ENCODE measurements at regions not wholly inside any gene's neighbourhood (a gene's known extent, or its start where the extent isn't known, plus 50 kb on each side); places are given as distances from the start of the nearest gene placed in this dataset.

DNA sequence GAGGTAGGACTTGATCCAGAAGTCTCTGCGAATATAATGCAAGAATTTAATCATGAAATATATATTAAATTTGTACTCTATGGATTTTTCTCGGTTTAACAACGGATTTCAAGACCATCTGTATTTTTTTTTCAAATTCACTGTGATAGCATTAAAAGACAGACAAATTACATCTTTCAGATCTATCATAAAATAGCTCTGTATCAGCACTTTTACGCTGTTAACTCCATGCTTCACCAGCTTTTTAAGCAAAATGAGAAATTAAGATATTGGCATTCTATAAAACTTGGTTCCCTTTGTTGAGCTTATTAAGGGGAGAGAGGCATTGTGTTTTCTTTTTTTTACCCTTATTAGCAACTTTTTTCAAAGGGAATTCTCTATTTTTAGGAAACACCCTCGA, 1377.6 kb upstream of the NXPH2 start:
- H3K9me3 ChIP-seq = no peaks in the 10 kb centered on the region
- H3K27ac ChIP-seq = no peak overlapping the region
- TF ChIP-seq, protein P1, sequence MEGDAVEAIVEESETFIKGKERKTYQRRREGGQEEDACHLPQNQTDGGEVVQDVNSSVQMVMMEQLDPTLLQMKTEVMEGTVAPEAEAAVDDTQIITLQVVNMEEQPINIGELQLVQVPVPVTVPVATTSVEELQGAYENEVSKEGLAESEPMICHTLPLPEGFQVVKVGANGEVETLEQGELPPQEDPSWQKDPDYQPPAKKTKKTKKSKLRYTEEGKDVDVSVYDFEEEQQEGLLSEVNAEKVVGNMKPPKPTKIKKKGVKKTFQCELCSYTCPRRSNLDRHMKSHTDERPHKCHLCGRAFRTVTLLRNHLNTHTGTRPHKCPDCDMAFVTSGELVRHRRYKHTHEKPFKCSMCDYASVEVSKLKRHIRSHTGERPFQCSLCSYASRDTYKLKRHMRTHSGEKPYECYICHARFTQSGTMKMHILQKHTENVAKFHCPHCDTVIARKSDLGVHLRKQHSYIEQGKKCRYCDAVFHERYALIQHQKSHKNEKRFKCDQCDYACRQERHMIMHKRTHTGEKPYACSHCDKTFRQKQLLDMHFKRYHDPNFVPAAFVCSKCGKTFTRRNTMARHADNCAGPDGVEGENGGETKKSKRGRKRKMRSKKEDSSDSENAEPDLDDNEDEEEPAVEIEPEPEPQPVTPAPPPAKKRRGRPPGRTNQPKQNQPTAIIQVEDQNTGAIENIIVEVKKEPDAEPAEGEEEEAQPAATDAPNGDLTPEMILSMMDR (IDR thresholded peaks at IDR 0.05) = no peak
- TF ChIP-seq EP300 (IDR thresholded peaks at IDR 0.05) (no peak), POLR2A (IDR thresholded peaks at IDR 0.05) (no peak)
- H3K36me3 ChIP-seq = no peaks in the 10 kb centered on the region
- WGBS, 3 donors = 68 to 75% (median 69%) methylated on average over 5 of the region's 5 CpGs
- no peaks in the 10 kb centered on the region for H3K4me1 ChIP-seq (ENCODE audit: insufficient read depth)
- H3K27me3 ChIP-seq = no peaks in the 10 kb centered on the region
- H3K4me3 ChIP-seq = no peak overlapping the region
- intact Hi-C loops (cut with DNase I) = no loop called here
- DNase-seq = no peak

DNA sequence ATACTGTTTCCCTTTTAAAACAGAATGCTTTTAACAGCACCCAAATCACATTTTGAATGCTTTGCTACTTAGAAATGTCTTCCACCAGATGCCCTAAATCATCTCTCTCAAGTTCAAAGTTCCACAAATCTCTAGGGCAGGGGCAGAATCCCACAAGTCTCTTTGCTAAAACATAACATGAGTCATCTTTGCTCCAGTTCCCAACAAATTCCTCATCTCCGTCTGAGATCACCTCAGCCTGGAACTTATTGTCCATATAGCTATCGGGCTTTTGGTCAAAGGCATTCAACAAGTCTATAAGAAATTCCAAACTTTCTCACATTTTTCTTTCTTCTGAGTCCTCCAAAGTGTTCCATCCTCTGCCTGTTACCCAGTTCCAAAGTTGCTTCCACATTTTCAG, 1374.5 kb upstream of the NXPH2 start:
- no peak for TF ChIP-seq EP300 (IDR thresholded peaks at IDR 0.05)
- TF ChIP-seq POLR2A (IDR thresholded peaks at IDR 0.05) = no peak
- TF ChIP-seq, protein P1 (IDR thresholded peaks at IDR 0.05) = no peak
- no peaks in the 10 kb centered on the region for H3K4me1 ChIP-seq (ENCODE audit: insufficient read depth)
- H3K9me3 ChIP-seq = no peaks in the 10 kb centered on the region
- H3K27me3 ChIP-seq = no peaks in the 10 kb centered on the region
- WGBS, 3 donors = 56 to 64% (median 61%) methylated on average over 2 of the region's 2 CpGs
- no peak overlapping the region for H3K27ac ChIP-seq
- no peak overlapping the region for H3K4me3 ChIP-seq
- no peaks in the 10 kb centered on the region for H3K36me3 ChIP-seq
- intact Hi-C loops (cut with DNase I) = no loop called here
- DNase-seq = no peak

DNA sequence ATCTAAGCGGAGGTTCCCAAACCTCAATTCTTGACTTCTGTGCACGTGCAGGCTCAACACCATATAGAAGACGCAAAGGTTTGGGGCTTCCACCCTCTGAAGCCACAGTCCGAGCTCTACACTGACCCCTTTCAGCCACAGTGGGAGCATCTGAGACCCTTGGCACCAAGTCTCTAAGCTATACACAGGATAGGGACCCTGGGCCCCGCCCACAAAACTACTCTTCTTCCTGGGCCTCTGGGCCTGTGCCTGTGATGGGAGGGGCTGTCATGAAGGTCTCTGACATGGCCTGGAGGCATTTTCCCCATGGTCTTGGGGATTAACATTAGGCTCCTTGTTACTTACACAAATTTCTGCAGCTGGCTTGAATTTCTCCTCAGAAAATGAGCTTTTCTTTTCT, 1374.1 kb upstream of the NXPH2 start:
- Histone ChIP-seq H3K4me1 (ENCODE audit: insufficient read depth) (no peaks in the 10 kb centered on the region), H3K27ac (no peak overlapping the region), H3K36me3 (no peaks in the 10 kb centered on the region), H3K9me3 (no peaks in the 10 kb centered on the region), H3K27me3 (no peaks in the 10 kb centered on the region), H3K4me3 (no peak overlapping the region)
- no peak for DNase-seq
- intact Hi-C loops (cut with DNase I) = no loop called here
- WGBS, 3 donors = 84 to 87% (median 85%) methylated on average over 5 of the region's 5 CpGs
- TF ChIP-seq EP300 (IDR thresholded peaks at IDR 0.05) (no peak), POLR2A (IDR thresholded peaks at IDR 0.05) (no peak)
- TF ChIP-seq, protein P1 (IDR thresholded peaks at IDR 0.05) = no peak

DNA sequence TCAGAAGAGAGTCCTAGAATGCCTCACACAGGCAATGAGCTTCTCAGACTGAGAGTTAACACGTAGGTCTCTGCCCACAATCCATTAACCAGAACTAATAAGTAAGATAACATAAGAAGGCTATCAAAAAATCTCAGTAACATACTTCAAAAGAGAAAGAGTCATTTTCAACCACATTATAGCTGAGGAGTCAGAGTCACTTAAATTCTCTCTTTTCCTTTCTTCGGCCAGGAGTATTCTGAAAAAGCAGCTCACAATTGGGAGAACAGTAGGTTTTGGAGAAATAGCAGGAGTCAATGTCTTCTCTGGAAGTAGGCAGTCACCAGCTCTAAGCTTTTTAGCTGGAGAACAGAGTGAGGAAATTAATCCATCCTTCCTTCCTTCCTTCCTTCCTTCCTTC, 1364.4 kb upstream of the NXPH2 start:
- 82 to 84% (median 84%) methylated on average over 2 of the region's 2 CpGs for WGBS, 3 donors
- Histone ChIP-seq H3K9me3 (no peaks in the 10 kb centered on the region), H3K27me3 (no peaks in the 10 kb centered on the region), H3K36me3 (no peaks in the 10 kb centered on the region), H3K4me3 (no peak overlapping the region), H3K27ac (no peak overlapping the region), H3K4me1 (ENCODE audit: insufficient read depth) (no peaks in the 10 kb centered on the region)
- TF ChIP-seq, protein P1 (IDR thresholded peaks at IDR 0.05) = no peak
- TF ChIP-seq POLR2A (IDR thresholded peaks at IDR 0.05) (no peak), EP300 (IDR thresholded peaks at IDR 0.05) (no peak)
- DNase-seq = no peak
- intact Hi-C loops (cut with DNase I) = no loop called here

DNA sequence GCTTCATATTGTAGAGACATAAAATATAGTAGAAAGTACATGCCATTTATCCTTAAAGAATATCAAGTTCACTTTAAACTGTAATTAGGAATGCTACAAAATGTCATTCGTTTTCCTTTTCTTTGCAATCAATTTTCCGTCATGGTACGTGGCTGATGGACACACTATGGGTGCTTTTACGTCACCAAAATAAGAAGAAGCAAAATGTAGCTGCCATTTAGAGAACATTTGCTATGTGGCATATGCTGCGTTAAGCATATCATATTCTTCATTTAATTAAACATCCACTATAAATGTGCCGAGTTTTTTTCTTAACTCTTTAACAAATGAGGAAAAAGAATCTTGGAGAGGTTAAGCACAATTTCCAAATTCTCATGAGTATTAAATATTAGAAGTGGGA, 1358.5 kb upstream of the NXPH2 start:
- intact Hi-C loops (cut with DNase I) = no loop called here
- H3K4me3 ChIP-seq = no peak overlapping the region
- TF ChIP-seq POLR2A (IDR thresholded peaks at IDR 0.05) (no peak), EP300 (IDR thresholded peaks at IDR 0.05) (no peak)
- TF ChIP-seq, protein P1 (IDR thresholded peaks at IDR 0.05) = no peak
- H3K4me1 ChIP-seq (ENCODE audit: insufficient read depth) = no peaks in the 10 kb centered on the region
- 90 to 92% (median 90%) methylated on average over 6 of the region's 6 CpGs for WGBS, 3 donors
- H3K36me3 ChIP-seq = no peaks in the 10 kb centered on the region
- no peak overlapping the region for H3K27ac ChIP-seq
- H3K27me3 ChIP-seq = no peaks in the 10 kb centered on the region
- no peak for DNase-seq
- no peaks in the 10 kb centered on the region for H3K9me3 ChIP-seq
